Peyer's patch (tissue), 4 donors: ENCODE measurements at regions not wholly inside any gene's neighbourhood (a gene's known extent, or its start where the extent isn't known, plus 50 kb on each side); places are given as distances from the start of the nearest gene placed in this dataset.

Source experiments
- POLR2A ChIP-seq, 2 donors: fragments of 450-650 bp; IDR thresholded peaks; one replicate each; pipeline ENCODE4 v1.5.1; 2017; ENCODE audit warnings: antibody characterized with exemption in 2 of 2, mild to moderate bottlenecking in 2 of 2, moderate library complexity in 2 of 2
- TF ChIP-seq, protein P1 (sequence below), 6 experiments: fragments of 450-650 bp in 4 of 6; fragments of 200-600 bp in 2 of 6; sonication (generic) in 1 of 6; IDR thresholded peaks; one replicate each; pipeline ENCODE4 v1.5.1; 2017 to 2019; ENCODE audit warnings: antibody characterized with exemption in 6 of 6, mild to moderate bottlenecking in 3 of 6, moderate library complexity in 1 of 6

DNA sequence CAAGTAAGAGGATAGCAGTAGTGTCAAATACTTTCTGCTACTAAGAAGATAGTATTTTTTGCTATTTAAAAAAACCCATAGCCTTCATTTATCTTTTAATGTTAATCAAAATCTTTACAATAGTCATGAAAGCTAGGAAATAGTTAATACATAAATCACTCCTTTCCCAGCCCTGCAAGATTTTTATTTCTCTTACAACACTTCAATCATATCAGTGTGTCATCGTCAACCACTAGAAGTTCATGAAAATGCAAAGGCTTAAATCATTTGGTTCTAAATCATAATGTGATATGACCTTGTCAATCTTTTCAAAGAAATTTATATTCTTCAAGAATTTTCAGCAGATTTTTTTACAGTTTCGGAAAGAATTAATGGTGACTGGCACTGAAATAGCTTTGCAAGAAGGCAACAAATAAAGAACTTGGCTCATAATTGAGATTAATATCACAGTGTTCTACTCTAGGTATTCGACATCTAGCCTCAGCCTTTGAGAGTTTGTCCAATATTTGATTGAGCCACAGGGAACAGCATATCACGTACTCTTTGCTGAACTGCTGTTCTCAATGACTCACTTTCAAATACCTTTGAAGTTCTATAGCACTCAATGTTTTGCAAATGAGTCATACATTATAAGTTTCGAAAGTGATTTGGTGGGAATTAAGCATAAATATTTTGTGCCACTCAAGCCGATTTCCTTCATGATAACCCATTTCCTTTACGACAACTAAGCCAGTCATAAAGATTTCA is 384.0 kb upstream of the FOXG1 start:
- TF ChIP-seq, protein P1, sequence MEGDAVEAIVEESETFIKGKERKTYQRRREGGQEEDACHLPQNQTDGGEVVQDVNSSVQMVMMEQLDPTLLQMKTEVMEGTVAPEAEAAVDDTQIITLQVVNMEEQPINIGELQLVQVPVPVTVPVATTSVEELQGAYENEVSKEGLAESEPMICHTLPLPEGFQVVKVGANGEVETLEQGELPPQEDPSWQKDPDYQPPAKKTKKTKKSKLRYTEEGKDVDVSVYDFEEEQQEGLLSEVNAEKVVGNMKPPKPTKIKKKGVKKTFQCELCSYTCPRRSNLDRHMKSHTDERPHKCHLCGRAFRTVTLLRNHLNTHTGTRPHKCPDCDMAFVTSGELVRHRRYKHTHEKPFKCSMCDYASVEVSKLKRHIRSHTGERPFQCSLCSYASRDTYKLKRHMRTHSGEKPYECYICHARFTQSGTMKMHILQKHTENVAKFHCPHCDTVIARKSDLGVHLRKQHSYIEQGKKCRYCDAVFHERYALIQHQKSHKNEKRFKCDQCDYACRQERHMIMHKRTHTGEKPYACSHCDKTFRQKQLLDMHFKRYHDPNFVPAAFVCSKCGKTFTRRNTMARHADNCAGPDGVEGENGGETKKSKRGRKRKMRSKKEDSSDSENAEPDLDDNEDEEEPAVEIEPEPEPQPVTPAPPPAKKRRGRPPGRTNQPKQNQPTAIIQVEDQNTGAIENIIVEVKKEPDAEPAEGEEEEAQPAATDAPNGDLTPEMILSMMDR (IDR thresholded peaks at IDR 0.05) = no peak
- TF ChIP-seq POLR2A (IDR thresholded peaks at IDR 0.05) = no peak
